Keratinocyte (primary cell): ENCODE measurements at regions not wholly inside any gene's neighbourhood (a gene's known extent, or its start where the extent isn't known, plus 50 kb on each side); places are given as distances from the start of the nearest gene placed in this dataset.
"Not testable (repeated sequence)": the region's sequence is repeated elsewhere in the genome, so short reads cannot be mapped to it uniquely, and the experiment has no call there.

Experiments used
- DNase-seq: peaks from one replicate; pipeline ENCODE4 v3.0.0-alpha.2; 2011; ENCODE audit warnings: low read depth, missing footprints, low spot score
- FAIRE-seq: peaks from 2 replicates; lab custom pipeline; 2011; peaks lifted over from hg19 to GRCh38; lab: Jason Lieb, UNC
- H2AFZ ChIP-seq: 2 replicates; pipeline ENCODE4 v1.6.0; 2012; ENCODE audit warnings: low read length, control low read depth, inconsistent platforms; ENCODE audit not compliant: control insufficient read depth
- H3K27ac ChIP-seq: 2 replicates; pipeline ENCODE4 v1.5.1; 2011; ENCODE audit warnings: low read length; ENCODE audit not compliant: control insufficient read depth, insufficient read depth
- H3K27me3 ChIP-seq: 3 replicates; pipeline ENCODE4 v1.6.0; 2011; ENCODE audit warnings: low read length; ENCODE audit not compliant: control insufficient read depth, insufficient read depth; ENCODE audit errors: extremely low read depth
- H3K36me3 ChIP-seq, 2 experiments: 2 replicates in 1 of 2; 3 replicates in 1 of 2; pipeline ENCODE4 v1.5.1; 2011; ENCODE audit warnings: low read length in 2 of 2, mild to moderate bottlenecking in 1 of 2; ENCODE audit not compliant: control insufficient read depth in 2 of 2, insufficient read depth in 2 of 2; ENCODE audit errors: extremely low read depth in 1 of 2
- H3K4me1 ChIP-seq: 3 replicates; pipeline ENCODE4 v1.5.1; 2011; ENCODE audit warnings: low read length; ENCODE audit not compliant: control insufficient read depth, insufficient read depth; ENCODE audit errors: extremely low read depth
- H3K4me2 ChIP-seq: 3 replicates; pipeline ENCODE4 v1.6.0; 2011; ENCODE audit warnings: low read depth, low read length; ENCODE audit not compliant: control insufficient read depth, insufficient read depth; ENCODE audit errors: extremely low read depth
- H3K4me3 ChIP-seq, 3 experiments: fragments of 200-600 bp in 1 of 3; sonication (generic) in 1 of 3; 2 replicates in 2 of 3; 3 replicates in 1 of 3; pipeline ENCODE4 v1.5.1; 2011 to 2016; ENCODE audit warnings: low read length in 3 of 3, mild to moderate bottlenecking in 3 of 3, control low read depth in 2 of 3, inconsistent platforms in 1 of 3, low read depth in 1 of 3, mixed read lengths in 1 of 3, mixed run types in 1 of 3, moderate library complexity in 1 of 3; ENCODE audit not compliant: control insufficient read depth in 2 of 3, insufficient read depth in 2 of 3; ENCODE audit errors: extremely low read depth in 1 of 3
- H3K79me2 ChIP-seq: 2 replicates; pipeline ENCODE4 v1.6.0; 2012; ENCODE audit warnings: low read length; ENCODE audit not compliant: control insufficient read depth, insufficient read depth
- H3K9ac ChIP-seq: 3 replicates; pipeline ENCODE4 v1.6.0; 2011; ENCODE audit warnings: low read length; ENCODE audit not compliant: control insufficient read depth, insufficient read depth; ENCODE audit errors: extremely low read depth
- H3K9me1 ChIP-seq: 3 replicates; pipeline ENCODE4 v1.6.0; 2011; ENCODE audit warnings: low read length; ENCODE audit not compliant: control insufficient read depth, insufficient read depth; ENCODE audit errors: extremely low read depth
- H3K9me3 ChIP-seq: 2 replicates; pipeline ENCODE4 v1.5.1; 2012; ENCODE audit warnings: low read depth, low read length; ENCODE audit not compliant: control insufficient read depth
- H4K20me1 ChIP-seq: 3 replicates; pipeline ENCODE4 v1.6.0; 2011; ENCODE audit warnings: low read length; ENCODE audit not compliant: control insufficient read depth, insufficient read depth; ENCODE audit errors: extremely low read depth
- CTCF ChIP-seq, 3 experiments: IDR thresholded peaks in 1 of 3; conservative IDR thresholded peaks in 1 of 3; optimal IDR thresholded peaks in 1 of 3; 2 replicates in 2 of 3; 3 replicates in 1 of 3; pipeline versions ENCODE3 to v1.5.1; 2011; ENCODE audit warnings: low read length in 3 of 3, mild to moderate bottlenecking in 3 of 3, moderate library complexity in 2 of 3, control low read depth in 1 of 3, inconsistent platforms in 1 of 3; ENCODE audit not compliant: insufficient read depth in 2 of 3; ENCODE audit errors: extremely low read depth in 1 of 3
- EZH2 ChIP-seq: IDR thresholded peaks from one replicate; pipeline ENCODE4 v1.6.1; 2012; ENCODE audit warnings: inconsistent platforms, mild to moderate bottlenecking, low read length, moderate library complexity
- dilution Hi-C: fragments of 300-500 bp; cut with MboI; formaldehyde crosslinking; loops from one replicate; pipeline ENCODE4 v1.7.0; 2020; ENCODE audit warnings: low sequenced_read_pairs; ENCODE audit not compliant: extremely low pct_ligation_motif_present

DNA sequence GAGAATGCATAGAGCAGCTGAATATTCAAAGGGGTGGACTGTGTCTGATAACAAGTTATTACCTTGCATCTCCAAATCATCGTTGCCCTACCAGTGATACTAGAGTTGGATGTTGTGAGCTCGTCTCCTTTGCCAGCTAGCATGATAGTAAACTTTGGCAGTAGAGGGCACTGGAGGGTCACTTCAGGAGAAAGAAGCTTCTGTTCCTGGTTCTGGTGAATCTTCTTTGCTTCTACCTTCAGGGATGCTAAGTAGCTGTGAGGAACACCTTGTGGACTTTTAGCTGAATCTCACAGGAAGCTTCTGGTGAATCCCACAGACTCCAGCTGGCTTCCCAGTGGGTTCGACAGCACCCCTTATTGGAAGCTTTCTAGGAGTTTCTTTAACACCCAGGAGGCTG is 626.6 kb upstream of the SGCD start:
- H3K4me1 ChIP-seq = no peaks in the 10 kb centered on the region
- FAIRE-seq = no peak

DNA sequence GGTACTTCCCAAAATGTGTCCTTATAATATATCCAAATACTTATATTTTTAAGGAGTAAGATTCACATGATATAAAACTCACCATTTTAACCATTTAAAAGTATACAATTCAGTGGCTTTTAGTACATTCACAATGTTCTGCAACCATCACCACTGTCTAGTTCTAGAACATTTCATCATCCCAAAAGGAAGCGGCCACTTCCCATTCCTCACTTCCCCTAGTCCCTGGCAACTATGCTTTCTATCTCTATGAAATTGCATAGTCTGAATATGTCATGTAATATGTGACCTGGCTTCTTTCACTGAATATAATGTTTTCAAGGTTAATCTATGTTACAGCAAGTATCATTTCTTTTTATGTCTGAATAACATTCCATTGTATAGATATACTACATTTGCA is 615.1 kb upstream of the SGCD start:
- H3K27ac ChIP-seq = no peak overlapping the region
- no peak for FAIRE-seq

More for the DNA sequence above, 626.6 kb upstream of the SGCD start:
- TF ChIP-seq EZH2 = no peak
- TF ChIP-seq CTCF (optimal IDR thresholded peaks at IDR 0.05 in 1 of 3, IDR thresholded peaks at IDR 0.05 in 1 of 3, conservative IDR thresholded peaks at IDR 0.05 in 1 of 3; ENCODE audit: extremely low read depth in 1 of 3, insufficient read depth in 2 of 3, low read length in 3 of 3) = peak in 2 of 3 experiments; percentile 8 to 12
- Histone ChIP-seq H3K4me2 (no peak overlapping the region), H3K9me3 (no peaks in the 10 kb centered on the region), H3K27me3 (no peaks in the 10 kb centered on the region), H3K27ac (no peak overlapping the region), H3K9me1 (no peaks in the 10 kb centered on the region), H4K20me1 (no peaks in the 10 kb centered on the region), H3K79me2 (no peaks in the 10 kb centered on the region), H3K36me3 (no peaks in the 10 kb centered on the region), H3K4me3 (no peak overlapping the region), H3K9ac (no peak overlapping the region), H2AFZ (no peak overlapping the region)
- DNase-seq = no peak
- dilution Hi-C loops = no loop called here

DNA sequence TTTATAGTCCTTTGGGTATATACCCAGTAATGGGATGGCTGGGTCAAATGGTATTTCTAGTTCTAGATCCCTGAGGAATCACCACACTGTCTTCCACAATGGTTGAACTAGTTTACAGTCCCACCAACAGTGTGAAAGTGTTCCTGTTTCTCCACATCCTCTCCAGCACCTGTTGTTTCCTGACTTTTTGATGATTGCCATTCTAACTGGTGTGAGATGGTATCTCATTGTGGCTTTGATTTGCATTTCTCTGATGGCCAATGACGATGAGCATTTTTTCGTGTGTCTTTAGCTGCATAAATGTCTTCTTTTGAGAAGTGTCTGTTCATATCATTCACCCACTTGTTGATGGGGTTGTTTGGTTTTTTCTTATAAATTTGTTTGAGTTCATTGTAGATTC is 612.5 kb upstream of the SGCD start:
- DNase-seq, H3K9me1 ChIP-seq, H3K9ac ChIP-seq, H4K20me1 ChIP-seq, H3K4me2 ChIP-seq, H3K27ac ChIP-seq, H3K27me3 ChIP-seq, H3K36me3 ChIP-seq, H3K4me1 ChIP-seq, dilution Hi-C loops, H3K4me3 ChIP-seq, H3K9me3 ChIP-seq, H2AFZ ChIP-seq, H3K79me2 ChIP-seq, FAIRE-seq: not testable (repeated sequence)

More for the DNA sequence above, 615.1 kb upstream of the SGCD start:
- no peak for TF ChIP-seq EZH2
- TF ChIP-seq CTCF (optimal IDR thresholded peaks at IDR 0.05 in 1 of 3, IDR thresholded peaks at IDR 0.05 in 1 of 3, conservative IDR thresholded peaks at IDR 0.05 in 1 of 3; ENCODE audit: extremely low read depth in 1 of 3, insufficient read depth in 2 of 3, low read length in 3 of 3) = no peak
- no peaks in the 10 kb centered on the region for H3K4me1 ChIP-seq
- no peak for DNase-seq
- no peaks in the 10 kb centered on the region for H3K27me3 ChIP-seq
- H3K9ac ChIP-seq = no peak overlapping the region
- no peaks in the 10 kb centered on the region for H3K79me2 ChIP-seq
- no peaks in the 10 kb centered on the region for H3K36me3 ChIP-seq
- no peaks in the 10 kb centered on the region for H3K9me3 ChIP-seq
- dilution Hi-C loops = no loop called here
- H3K4me3 ChIP-seq = no peak overlapping the region
- H4K20me1 ChIP-seq = no peaks in the 10 kb centered on the region
- H2AFZ ChIP-seq = no peak overlapping the region
- H3K4me2 ChIP-seq = no peak overlapping the region
- no peaks in the 10 kb centered on the region for H3K9me1 ChIP-seq
